HG03025 (cell line): ENCODE measurements at regions not wholly inside any gene's neighbourhood (a gene's known extent, or its start where the extent isn't known, plus 50 kb on each side); places are given as distances from the start of the nearest gene placed in this dataset.
"Not testable (repeated sequence)": the region's sequence is repeated elsewhere in the genome, so short reads cannot be mapped to it uniquely, and the experiment has no call there.

Experiments
- ATAC-seq: cut with Tn5 transposase; IDR thresholded peaks from one replicate; pipeline ENCODE4 v1.9.1; 2021; ENCODE audit warnings: mild to moderate bottlenecking, moderate library complexity; ENCODE audit not compliant: unreplicated experiment, low FRiP score

DNA sequence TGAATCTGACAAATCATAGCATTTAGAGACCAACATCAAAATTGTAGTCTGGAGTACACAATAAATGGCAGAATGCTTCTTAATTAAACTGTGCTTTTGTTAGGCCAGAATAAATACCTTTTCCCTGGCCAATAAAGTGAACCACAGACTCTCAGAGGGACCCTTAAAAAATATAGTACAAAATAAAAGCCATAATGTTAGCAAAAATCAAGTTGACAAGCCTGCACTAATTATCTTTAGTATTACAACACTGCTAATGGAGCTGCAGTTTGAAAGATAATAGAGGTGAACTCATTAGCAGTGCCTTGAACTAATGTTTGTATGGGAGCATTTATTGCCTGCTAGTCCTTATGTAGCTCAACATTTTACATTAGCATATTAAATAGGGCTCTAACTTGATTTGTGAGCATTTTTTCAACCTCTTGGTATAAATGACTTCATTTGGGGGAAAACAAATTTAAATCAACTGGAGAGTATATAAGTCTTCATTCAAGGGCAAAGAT is 801.3 kb downstream of the EPHA3 start:
- ATAC-seq, result no peak

DNA sequence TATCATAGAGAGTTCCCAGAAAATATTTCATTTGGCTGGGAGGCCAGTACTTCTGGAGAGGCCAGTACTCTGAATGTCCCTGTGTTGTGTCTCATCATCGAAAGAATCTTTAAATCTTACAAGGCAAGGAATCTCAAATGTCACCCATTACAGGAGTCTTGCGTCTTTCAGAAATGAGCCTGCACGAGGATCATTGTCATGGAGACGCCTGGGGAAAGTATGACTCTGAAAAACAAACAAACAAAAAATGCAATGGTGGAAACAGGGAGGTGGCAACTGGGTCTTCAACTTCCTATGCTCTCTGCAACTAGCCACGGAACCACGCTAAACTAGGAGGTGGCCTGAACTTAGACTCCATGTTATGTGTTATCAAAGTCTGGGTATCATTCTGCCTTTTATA is 804.6 kb downstream of the EPHA3 start:
- ATAC-seq, result no peak

DNA sequence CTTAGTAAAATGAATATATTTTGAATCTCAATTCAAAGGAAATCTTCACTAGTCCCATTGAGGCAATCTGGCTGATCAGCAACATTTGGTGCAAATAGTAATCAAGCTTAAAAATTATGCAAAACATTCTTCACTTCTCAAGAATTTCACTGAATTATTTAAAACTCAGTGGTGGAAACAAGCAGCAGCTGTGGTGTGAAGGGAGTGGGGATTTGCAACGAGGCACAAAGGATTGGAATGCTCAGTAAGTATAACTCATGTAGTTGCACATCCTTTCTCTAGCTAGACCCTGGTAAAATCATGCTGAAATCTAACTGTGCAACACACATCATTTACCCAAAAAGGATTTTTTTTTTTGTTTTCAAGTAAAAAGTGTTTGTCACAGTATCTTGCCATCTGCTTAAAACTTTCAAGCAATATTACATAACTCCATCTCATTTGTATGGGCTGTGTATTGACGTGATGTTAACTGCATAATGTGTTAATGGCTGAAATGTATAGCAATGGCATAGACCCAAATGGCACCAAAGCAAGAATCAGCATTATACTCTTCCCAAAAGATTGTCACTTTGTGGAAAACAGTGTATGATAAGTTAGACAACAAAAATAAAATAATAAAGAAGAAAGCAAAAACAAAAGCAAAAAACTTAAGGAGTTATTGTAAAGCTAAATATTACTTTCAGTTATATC is 816.6 kb downstream of the EPHA3 start:
- no peak for ATAC-seq

DNA sequence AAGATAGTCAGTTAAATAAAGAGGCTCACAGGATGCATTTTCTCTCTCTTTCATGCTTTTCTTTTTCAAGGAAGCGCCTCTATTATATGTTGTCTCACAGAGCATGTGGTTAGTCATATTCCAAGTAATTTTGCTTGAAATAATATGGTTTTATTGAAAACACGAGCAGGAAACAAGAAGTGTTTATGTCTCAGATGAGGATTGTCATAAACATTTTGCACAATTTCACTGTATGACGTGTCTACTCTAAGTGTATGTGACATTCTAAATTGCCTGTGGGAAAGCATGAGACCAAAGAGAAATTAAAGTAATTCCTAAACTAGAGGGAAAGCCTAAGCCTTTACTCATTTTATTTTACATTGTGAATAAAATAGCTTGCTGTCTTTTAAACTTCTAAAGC is 818.6 kb downstream of the EPHA3 start:
- ATAC-seq, result no peak

DNA sequence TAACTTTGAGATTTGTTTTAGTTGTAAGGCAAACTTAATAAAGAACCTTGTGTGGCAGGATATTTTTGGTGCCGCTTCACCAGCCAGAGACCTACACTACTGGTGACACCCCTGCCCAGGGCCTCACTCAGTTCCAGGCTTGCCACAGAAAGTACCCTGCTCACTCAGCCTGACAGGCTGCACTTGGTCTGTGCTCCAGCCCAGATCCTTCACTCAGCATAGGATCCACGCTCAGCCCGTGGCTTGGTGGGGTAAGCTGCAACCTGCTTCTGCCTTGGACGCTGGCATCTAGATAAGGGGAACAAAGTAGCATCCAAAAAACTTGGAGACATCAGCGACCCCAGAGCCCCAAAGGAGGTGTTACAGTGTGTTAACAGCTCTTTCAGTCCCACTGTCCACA is 825.5 kb downstream of the EPHA3 start:
- ATAC-seq, result no peak

DNA sequence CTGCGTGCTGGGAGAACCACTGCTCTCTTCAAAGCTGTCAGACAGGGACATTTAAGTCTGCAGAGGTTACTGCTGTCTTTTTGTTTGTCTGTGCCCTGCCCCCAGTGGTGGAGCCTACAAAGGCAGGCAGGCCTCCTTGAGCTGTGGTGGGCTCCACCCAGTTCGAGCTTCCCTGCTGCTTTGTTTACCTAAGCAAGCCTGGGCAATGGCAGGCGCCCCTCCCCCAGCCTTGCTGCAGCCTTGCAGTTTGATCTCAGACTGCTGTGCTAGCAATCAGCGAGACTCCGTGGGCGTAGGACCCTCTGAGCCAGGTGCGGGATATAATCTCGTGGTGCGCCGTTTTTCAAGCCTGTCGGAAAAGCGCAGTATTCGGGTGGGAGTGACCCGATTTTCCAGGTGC is 837.0 kb downstream of the EPHA3 start:
- not testable (repeated sequence) for ATAC-seq

DNA sequence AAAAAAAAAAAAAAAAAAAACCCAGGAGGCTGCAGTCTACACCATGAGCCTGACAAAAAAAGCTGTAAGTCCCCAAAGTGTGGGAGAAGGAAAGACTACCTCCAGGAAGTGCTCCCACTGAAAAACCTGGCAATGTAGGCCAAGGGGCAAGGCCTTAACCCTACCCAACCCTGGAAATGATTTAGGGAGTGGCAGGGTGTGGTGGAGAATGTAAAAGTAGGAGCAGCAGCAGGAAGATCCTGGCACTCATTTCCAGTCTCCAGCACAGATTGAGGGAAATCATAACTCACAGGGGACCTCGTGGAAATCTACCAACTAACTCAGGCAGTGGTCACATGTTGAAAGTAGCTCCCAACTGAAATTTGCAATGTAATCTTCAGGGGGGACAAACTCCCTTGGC is 839.5 kb downstream of the EPHA3 start:
- ATAC-seq, result no peak

DNA sequence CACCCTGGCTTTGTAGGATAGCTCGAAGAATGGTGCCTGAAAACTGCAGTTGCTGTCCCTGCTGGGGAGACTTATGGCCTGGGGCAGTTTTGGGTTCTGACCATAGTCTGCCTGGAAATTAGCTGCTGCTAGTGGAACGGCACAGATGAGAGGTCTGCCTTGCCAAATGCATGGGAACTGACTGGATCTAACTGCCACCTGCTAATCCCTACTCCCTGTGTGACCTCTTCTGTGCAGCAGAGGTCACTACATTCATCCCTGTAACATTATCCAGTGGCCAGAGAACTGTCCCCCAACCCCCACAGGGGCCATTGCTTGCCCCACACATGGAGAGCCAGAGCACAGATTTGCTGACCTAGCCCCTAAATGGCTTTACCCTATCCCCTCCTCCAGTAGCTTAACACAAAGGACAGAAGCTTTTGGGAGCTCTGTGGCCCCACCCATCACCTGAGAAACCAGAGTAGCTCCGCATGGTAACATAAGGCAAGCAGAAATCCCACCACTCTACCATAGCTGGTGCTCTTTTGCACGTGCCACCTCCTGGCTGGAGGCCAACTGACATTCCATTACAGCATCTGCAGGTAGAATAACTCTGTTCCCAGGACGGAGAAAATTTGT is 840.0 kb downstream of the EPHA3 start:
- ATAC-seq, result no peak

DNA sequence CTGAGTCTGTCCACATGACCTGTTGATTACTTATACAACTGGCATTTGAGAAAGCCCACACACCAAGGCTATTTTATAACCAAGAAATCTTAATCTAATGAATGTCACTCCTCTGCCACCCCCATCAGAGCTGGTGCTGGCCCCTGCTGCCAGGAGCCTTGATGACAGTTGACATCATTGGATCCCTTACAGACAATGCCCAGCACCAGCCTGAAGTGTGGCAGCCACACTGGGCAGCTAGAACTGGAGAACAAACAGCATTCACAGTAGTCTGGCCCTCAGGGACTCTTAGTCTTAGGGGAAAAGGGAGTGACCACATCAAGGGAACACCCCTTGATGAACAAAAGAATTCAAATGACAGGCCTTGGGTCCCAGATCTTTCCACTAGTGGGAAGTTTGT is 840.6 kb downstream of the EPHA3 start:
- no peak for ATAC-seq

DNA sequence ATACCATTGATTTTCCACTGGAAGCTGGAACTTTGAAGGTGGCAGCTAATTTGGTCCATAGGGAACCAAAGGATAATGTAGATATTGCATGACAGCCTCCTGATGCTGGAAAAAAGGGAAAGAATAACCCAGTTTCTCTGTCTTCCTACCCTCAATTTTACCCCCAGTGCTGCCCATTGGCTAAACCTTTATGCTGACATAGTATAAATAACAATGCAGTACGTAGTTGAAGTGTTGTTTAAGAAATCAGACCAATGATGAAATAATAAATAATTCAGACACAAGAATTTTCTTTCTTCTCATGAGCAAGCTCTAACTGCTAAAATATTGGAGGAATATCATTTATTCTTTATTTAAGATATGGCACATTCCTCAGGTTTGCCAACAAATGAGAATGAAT is 843.4 kb downstream of the EPHA3 start:
- no peak for ATAC-seq

DNA sequence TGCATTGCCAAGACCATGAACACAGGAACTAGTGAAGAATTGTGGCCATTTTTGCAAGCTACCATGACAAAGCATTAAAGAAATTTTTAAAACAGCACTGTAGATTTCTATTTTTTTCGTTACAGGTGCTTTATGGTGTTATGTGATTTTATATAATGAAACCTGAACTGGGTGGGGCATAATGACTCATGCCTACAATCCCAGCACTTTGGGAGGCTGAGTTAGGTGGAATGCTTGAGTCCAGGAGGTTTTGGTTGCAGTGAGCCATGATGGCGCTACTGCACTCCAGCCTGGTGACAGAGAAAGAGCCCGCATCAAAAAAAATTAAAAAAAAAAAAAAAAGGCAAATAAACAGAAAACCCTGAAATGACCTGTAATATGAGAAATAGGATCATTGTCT is 846.7 kb downstream of the EPHA3 start:
- no peak for ATAC-seq

DNA sequence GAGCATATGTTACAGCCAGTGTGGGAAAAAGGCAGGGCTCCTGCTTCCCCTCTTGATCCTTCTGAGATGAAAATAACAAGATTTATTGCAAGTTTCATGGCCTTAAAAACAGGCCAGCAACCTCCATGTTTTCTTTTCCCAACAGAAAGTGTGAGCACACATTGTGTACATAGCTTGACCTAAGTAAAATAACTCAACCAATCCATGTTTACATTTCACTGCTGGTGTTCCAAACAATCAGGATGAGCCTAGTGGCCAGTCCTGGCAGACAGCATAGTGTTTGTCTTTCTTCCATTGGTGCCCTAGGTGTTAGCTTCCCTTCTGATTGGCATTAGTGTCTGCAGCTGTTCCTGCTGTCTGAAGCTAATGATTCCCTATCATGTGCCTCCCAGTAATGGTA is 847.7 kb downstream of the EPHA3 start:
- ATAC-seq, result no peak

DNA sequence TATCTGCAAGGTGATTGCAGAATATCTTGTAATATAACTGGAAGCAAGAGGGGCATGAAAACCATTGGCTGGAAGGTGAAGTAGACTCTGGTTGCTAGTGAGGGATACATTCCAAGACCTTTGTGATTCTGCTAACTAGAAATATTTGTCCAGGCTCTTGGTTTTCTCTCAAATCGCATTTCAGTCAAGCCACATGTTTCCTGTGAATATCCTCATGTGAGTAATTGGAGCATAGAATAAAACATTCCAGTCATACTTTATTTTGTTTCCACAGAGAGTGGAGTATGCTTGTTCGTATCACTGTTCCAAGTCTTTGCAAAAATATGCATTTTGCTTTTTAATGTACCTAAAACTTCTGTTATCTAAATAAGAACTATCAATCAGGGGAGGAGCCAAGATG is 850.0 kb downstream of the EPHA3 start:
- ATAC-seq, result no peak

DNA sequence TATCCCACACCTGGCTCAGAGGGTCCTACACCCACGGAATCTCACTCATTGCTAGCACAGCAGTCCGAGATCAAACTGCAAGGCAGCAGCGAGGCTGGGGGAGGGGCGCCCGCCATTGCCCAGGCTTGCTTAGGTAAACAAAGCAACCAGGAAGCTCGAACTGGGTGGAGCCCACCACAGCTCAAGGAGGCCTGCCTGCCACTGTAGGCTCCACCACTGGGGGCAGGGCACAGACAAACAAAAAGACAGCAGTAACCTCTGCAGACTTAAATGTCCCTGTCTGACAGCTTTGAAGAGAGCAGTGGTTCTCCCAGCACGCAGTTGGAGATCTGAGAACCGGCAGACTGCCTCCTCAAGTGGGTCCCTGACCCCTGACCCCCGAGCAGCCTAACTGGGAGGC is 850.7 kb downstream of the EPHA3 start:
- not testable (repeated sequence) for ATAC-seq

DNA sequence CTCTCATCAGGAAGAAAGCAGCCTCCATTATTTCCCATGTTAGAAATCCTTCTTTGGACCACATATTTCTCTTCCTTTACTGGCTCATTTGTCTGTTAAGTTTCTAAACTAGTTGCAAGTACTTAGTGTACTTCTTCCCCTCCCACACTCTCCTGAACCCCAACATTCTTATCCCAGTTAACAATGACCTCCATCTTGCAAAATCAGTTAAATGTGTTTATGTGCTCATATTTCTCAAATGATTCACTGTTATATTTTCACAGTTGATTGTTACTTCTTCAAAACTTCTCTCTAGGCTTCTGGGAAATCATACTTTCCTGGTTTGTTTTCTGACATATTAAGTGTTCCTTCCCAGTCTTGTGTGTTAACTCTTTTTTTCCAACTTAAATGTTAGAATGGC is 856.9 kb downstream of the EPHA3 start:
- ATAC-seq, result no peak

DNA sequence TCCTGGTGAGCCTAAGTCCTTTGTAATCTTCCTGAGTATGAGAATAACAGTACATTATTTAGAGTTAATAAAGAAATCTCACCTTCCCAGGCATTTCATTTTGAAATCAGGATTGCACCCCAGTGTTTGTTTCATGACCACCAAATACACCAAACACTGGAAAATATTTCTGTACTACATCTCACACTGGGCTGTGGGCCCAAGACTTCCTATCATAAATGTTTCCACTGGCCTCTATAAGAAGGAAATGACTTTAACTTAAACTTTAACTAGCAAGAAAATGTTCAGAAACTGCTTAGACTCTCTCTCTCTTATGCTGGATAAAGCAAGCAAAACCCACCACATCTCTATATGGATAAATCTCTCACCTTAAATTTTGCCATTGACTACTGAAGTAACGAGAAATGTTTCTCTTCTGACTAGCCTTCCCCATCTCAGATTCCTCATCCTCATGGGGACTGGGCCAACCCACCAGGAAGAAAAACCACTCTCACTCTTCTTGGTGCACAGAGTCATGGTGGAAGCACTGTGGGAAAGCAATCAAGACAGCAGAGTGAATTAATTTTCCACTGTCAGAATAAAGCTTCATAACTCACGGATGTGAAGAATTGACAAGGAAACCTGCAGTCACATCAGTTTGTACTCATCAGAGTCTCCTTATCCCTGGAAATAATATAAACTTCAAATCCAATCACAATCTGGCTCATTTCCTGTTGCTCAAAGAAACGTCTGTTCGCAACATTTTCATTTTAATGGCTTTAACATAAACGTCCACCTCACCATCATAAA is 859.6 kb downstream of the EPHA3 start:
- ATAC-seq, result no peak

DNA sequence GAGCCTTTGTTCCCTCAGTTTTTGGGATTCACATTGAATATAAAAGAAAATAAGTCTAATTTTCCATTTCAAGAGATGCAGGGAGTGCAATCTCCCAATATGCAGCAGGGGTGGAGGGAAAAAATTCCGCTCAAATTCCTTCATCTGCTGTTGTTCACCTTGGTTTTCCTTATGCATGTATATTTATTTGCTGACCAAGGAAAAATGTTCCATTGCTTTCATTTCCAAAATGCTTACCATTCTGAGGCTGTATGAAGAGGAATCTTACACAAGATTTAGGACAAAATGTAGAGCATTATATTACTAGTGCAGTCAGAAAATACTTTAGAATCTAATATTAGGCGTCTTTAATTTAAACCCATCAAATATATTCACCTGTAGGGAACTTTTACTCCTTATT is 863.9 kb downstream of the EPHA3 start:
- no peak for ATAC-seq

DNA sequence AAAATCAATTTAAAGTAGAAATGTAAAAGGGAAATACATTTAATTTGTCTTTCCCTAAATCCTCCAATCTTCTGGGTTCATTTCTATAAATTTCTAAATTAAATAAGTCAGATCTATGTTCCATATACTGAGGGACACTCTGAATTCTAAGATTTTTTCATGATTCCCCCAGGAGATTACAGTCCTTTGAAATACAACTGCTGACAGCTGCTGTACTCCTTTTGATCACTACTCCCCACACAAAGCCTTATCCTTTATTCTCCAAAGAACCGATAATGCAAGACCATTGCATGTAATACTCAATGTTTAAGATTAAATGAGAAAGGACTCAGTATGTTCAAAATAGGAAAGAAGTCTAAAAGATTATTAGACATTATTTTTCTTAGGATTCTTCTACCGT is 865.7 kb downstream of the EPHA3 start:
- ATAC-seq, result no peak

DNA sequence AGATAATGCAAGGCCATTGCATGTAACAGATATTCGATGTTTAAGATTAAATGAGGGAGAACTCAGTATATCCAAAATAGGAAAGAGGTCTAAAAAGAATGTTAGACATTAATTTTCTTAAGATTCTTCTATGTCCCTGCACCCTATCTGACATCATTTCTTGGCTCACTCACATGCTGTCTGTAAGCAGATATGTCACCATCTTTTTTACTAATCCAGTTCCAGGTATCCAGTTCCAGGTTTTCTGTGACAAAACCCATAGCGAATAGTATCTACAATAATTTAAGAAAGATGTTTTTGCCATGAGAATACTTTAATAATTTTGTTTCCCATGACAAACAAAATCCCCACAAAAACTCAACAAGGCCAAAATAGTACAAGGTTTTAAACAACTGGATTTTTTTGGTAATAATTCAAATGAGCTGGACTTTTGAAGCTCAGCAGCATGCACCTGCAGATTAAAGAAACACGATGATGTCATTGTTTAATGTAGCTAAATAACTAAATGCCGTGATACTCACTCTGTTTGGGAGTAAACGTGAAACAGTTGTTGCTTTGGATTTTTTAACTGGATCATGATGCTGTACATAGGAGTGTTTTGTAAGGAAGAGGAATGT is 867.6 kb downstream of the EPHA3 start:
- ATAC-seq, result no peak

DNA sequence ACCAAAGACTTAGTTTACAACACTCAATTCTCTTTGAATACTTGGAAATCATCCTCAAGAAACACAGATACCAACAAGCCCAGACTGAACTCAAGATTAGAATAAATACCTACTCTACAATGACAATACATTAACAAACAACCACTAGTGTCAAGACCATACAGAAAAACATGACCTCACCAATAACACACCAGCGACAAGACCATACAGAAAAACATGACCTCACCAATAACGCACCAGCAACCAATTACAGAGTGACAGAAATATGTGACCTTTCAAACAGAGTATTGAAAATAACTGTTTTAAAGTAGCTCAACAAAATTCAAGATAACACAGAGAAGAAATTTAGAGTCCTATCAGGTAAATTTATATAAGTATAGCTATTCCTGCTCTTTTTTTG is 876.0 kb downstream of the EPHA3 start:
- no peak for ATAC-seq

DNA sequence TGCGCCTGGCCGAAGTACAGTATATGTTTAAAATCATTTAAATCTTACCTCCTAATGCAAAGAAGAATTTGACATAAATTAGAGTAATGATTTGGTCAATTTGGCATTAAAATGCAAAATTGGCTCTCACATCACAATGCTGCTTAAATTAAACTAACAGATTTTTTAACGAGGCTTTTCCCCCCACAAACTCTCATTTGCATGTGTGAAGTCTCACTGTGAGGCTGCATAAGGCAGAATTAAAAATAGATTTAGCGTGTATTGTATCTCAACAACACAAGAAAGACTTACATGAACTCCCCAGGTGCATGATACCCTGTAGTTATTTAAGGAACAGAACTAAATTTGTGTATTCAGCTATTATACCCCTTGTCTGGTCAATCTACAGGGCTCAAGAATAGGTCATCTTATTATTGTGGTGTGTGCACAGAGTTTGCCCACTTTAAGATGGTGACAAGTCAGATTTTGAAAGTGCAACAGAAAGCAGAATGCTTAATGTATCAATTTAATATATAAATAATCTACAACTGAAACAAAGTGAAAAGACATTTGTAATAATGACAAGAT is 897.9 kb downstream of the EPHA3 start:
- no peak for ATAC-seq
